NOMO-1 (cell line): ENCODE measurements at regions not wholly inside any gene's neighbourhood (a gene's known extent, or its start where the extent isn't known, plus 50 kb on each side); places are given as distances from the start of the nearest gene placed in this dataset.

ENCODE experiments used
- DNase-seq, 2 experiments: peaks; one replicate each; lab custom pipeline; 2025; ENCODE audit not compliant: unreplicated experiment in 2 of 2; lab: John Stamatoyannopoulos, UW

- DNase-seq = no peak
Measured at GRCh38 chr5:93184041-93184440, 397.0 kb downstream of the NR2F1-AS1 start.

GRCh38 chr5:93179466-93179865, 401.6 kb downstream of the NR2F1-AS1 start:
- DNase-seq = no peak

GRCh38 chr5:93174930-93175329, 406.1 kb downstream of the NR2F1-AS1 start:
- no peak for DNase-seq

- DNase-seq = no peak
Measured at GRCh38 chr5:93165559-93165958, 415.5 kb downstream of the NR2F1-AS1 start.

- no peak for DNase-seq
Measured at GRCh38 chr5:93164690-93165089, 416.3 kb downstream of the NR2F1-AS1 start.

GRCh38 chr5:93163010-93163663, 417.9 kb downstream of the NR2F1-AS1 start:
- no peak for DNase-seq

GRCh38 chr5:93161661-93162654, 419.1 kb downstream of the NR2F1-AS1 start:
- no peak for DNase-seq

GRCh38 chr5:93158841-93159240, 422.2 kb downstream of the NR2F1-AS1 start:
- no peak for DNase-seq

- no peak for DNase-seq
Measured at GRCh38 chr5:93156566-93156965, 424.5 kb downstream of the NR2F1-AS1 start.

- DNase-seq = no peak
Measured at GRCh38 chr5:93154535-93154934, 426.5 kb downstream of the NR2F1-AS1 start.

GRCh38 chr5:93153461-93153860, 427.6 kb downstream of the NR2F1-AS1 start:
- no peak for DNase-seq

- no peak for DNase-seq
Measured at GRCh38 chr5:93151896-93152295, 429.1 kb downstream of the NR2F1-AS1 start.

GRCh38 chr5:93151121-93151520, 429.9 kb downstream of the NR2F1-AS1 start:
- DNase-seq = no peak

GRCh38 chr5:93150311-93151012, 430.6 kb downstream of the NR2F1-AS1 start:
- DNase-seq = no peak

- DNase-seq = no peak
Measured at GRCh38 chr5:93145767-93146166, 435.3 kb downstream of the NR2F1-AS1 start.

- no peak for DNase-seq
Measured at GRCh38 chr5:93145019-93145418, 436.0 kb downstream of the NR2F1-AS1 start.

GRCh38 chr5:93141969-93142368, 439.1 kb downstream of the NR2F1-AS1 start:
- no peak for DNase-seq

- DNase-seq = no peak
Measured at GRCh38 chr5:93130624-93131490, 450.2 kb downstream of the NR2F1-AS1 start.

- DNase-seq = no peak
Measured at GRCh38 chr5:93126634-93127033, 454.4 kb downstream of the NR2F1-AS1 start.

- no peak for DNase-seq
Measured at GRCh38 chr5:93123127-93123526, 457.9 kb downstream of the NR2F1-AS1 start.
